HG02759 (cell line): ENCODE measurements at regions not wholly inside any gene's neighbourhood (a gene's known extent, or its start where the extent isn't known, plus 50 kb on each side); places are given as distances from the start of the nearest gene placed in this dataset.

ENCODE experiments used
- ATAC-seq: cut with Tn5 transposase; IDR thresholded peaks from one replicate; pipeline ENCODE4 v1.9.1; 2021; ENCODE audit warnings: mild to moderate bottlenecking, moderate library complexity; ENCODE audit not compliant: unreplicated experiment

DNA sequence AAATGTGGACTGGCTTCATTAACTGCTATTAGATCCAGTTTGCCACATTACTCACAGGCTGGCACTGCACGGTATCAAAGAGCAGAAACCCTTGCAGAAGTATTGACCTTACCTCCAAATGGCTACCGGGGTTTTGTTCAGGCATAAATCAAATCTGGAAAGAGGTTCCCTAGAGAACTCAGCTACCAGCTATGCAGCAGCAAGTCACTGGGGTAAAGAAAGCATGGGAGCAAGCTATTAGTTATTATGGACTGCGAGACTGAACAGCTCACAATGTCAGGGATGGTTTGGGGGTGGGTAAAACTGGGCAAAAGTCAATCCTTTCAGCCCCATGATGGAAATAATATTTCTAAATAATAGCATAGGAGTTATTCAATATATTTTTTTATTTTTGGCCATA, 128.1 kb downstream of the FANCF start:
- ATAC-seq, result no peak

DNA sequence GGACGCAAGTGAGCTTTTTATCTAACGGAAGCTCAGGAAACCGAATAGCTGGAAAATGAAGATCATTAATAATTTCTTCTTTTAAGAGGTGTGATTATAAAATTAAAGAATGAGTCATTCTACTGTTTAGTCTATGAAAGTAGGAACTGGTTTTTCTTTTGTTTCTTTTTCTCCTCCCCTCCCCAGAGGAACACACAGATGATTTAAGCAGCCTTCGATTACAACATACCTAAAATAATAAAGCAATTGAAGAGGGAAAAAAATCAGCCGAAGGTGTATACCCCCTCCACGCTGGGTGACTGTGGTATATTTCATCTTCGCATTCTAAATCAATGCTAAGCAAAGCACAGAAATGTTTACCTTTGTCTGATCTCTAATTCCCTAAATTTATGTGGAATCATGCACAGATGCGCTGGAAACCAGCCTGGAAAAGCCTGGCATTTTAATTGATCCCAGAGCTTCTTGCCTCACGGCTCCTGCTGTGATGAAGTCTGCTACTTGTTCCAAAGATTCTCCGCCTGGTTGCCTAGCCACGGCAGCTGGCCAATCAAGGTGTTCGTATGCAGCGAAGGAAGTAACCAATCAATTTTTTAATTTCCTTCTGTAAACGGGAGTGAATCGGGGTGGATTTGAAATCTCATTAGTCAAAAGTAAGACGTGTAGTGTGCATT, 133.9 kb downstream of the FANCF start:
- no peak for ATAC-seq

DNA sequence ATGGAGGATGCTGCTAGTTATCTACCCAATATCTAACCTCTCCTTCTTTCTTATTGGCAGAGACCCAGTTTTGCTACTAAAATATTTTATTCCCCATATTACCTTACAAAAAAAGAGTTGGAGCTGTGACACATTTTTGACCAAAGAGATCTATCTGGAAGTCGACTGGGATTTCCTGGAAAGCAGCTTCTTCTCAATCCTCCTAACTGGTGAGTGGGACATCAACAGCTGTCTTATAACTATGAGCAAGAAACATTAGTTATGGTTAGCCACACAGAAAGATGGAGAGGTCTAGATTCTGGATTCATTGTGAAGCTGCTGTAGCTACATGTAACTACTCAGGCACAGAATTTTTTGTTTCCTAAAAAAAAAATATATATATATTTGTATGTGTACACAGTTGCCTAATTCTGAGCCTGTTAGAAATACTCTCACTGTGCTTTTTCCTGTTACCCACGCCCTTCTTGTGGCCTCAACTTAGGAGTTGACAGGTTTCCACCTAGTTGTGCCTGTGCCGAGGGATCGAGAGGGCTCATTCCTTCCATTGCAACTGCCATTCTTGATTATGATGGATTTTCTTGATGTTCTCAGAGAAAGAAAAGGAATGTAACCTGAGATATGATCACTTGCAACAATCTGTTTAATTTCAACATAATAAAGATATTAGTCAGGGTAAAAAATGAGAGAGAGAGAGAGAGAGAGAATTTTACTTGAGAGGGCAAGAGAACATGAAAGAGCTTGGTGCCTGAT, 142.0 kb downstream of the SLC17A6 start:
- ATAC-seq, result no peak

DNA sequence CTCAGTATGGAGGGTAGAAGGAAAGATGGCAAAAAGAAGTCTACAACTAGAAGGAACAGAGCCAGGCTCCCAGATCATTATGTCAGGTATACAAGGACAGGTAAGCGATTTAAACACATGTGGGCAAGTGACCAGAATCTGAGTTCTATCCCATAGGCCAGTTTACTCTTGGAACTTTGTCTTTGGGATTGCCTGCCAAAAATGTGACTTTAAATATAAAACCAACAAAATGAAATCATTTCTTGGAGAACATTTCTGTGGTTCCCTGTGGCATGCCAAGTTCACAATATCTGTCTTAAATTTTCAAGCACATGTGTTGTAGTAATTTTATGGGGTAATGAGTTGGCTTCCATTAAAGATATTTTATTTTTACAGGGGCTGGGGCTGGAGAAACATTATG, 141.0 kb downstream of the SLC17A6 start:
- no peak for ATAC-seq

DNA sequence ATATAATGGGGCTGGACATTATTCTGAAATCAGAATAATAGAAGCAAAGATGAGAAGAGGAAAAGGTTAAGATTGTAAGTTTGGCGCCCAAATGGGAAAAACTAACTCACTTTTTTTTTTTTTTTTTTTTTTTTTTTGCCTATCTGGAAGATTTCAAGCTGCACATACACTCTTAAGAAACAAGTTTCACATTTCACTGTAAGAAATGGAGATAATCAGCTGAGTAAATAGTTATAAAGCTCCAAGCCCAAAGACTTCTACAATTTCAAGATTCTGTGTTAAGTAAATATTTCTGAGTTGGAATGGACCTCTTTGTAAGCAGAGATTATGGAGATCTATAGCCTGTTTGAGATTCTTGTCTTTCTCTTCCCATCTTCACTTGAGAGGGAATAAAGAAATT, 140.0 kb downstream of the SLC17A6 start:
- no peak for ATAC-seq

DNA sequence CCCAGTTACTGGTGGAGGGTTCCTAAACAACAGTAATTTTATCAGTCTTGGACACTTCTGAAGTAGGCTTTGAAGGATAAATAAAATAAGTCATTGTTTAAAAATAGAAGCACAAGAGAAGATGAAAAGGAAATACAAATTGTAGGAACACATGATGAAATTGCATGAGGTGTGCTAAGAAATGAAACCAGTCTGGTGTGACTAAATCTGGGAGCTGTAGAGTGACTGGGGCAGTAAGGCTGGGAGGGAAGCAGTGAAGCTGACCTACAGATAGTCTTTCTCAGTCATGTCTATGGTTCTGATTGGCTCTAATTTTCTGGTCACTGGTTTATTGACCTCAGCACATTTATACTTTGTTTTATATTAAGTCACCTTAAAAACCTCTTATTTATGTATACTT, 139.1 kb downstream of the SLC17A6 start:
- ATAC-seq, result no peak

DNA sequence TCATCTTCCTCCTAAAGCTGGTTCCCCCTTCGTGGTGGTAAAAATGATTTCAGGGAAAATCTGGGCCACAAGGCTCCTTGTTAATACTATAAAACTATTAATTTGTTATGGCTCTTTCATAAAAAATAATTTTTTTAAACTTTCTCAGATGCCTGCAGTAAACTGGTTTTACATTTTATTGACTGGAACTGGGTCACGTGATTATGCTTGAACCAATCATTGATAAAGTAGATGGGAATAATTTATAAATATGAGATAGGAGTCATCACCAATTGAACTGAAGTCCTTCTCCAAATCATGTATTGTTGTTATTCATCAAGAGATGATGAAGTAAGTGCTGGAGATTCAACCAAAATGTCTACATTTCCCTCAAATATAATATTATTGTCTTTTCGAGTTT, 138.4 kb downstream of the SLC17A6 start:
- no peak for ATAC-seq

DNA sequence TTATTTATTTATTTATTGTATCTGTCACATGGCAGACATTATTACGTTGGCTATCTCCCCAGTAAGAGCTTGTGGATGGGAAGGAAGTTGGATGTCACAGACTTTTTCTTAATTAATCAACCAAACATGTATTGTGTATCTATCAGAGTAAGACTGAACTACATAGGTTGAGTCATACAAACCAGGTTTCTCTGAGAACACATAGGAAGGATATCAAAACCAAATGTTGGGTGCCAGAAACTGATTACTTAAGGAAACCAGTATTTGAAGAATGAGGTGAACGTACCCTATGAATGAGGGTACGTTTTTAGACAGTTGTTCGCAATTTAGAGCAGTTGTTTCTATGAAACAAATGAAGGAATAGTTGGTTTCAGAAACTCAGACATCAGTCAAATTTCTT, 136.4 kb downstream of the SLC17A6 start:
- no peak for ATAC-seq

DNA sequence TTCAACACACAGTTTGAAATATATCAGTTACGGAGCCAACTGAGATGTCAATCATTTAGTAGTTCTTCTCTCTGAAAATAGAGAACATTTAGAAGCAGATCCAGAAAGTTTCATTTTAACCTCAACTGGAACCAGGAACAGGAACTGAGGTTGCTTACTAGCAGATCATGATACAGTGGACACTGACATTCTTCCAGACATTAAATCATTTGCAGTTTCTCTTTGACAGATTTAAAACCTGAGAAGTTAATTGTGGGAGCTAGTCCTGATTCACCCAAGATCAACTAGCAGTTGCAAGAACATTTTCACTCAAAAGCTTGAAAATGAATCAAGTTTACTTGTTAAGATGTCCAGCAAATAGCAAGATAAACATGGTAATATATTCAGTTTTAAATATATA, 135.4 kb downstream of the SLC17A6 start:
- no peak for ATAC-seq

DNA sequence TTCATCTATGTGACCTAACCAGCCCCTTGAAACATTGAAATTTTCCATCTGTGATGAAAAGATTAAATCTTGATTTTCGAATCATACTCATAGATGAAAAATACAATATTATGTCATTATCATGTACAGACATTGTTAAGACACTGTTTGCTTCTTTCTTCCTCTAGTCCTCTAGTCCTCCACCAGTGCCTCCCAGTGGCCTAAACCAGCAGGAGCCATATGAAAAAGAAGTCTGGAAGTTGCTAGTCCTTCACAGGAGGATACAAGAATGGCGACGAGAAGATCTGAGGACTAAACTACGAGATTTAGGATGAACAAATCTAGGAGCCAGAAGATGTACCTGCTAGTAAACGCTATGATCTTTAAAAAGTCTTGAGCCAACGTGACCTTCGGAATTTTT, 134.1 kb downstream of the SLC17A6 start:
- no peak for ATAC-seq

DNA sequence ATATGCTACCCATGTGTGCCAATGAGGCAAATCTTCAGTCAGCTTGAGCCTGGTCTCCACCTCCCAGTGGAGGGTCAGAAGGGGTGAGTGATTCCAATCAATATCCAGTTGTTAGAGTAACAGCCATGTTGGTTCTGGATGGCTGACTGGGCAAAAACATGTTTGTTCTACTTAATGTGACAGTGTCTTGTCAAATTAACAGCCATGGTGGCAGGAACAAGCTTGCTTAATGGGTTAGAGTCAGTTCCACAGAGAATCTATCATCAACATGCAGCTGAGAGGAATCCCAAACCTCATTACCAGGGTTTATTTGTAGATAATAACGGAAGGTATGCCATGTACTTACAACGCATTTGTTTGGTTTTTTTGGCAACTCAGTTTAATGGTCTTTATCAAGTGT, 133.2 kb downstream of the SLC17A6 start:
- no peak for ATAC-seq

DNA sequence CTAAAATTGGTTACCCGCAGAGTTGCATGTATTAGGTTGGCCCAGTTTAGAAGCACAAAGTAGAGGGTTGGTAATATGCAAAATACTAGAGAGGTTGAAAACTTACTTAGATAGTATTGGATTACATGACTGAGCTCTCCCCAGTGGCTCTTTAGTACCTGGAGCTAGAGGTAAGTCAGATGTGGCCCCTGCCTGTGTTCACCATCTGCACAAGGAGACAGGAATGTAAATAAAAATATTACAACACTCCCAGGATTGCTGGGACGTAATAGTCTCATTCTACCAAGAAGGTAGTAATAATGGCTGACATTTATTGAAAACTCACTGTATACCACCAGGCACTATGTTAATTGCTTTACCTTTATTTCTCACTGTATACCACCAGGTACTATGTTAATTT, 129.6 kb downstream of the SLC17A6 start:
- no peak for ATAC-seq

DNA sequence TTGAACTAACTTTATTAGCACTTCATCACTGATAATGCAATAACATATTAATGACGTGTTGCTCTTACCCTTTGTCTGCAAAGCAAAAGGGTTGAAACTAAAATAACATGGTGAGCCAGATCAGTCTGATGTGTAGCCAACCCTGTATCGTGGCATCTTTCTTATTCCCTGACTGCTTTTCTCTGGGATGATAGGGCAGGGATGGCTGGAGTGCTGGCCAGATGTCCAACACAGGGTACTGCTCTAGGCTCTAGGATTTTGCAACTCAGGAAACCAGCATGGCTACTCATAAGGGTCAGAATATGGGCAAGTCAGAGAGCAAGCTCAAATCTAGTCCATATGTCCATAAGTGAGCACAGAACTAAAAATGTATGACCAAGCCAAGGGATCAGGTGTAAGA, 129.1 kb downstream of the SLC17A6 start:
- no peak for ATAC-seq

DNA sequence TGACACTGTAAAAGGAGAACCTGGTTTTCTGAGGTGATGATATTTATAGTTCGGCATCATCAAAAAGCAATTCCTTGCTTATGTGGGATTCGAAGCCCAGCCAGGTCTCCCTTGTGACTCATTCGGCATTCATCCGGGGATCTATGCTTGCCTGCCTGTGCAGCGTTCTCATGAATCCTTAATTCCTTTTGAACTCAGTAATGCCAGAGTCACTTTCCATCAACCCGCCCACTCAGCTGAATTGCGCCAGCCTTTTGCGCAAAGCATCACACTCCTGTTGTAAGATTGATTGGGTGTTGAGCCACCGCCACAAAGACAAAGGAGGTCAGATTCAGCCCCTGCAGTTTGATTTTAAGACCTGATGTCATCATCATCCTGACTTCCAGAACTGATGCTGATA, 128.6 kb downstream of the SLC17A6 start:
- no peak for ATAC-seq

DNA sequence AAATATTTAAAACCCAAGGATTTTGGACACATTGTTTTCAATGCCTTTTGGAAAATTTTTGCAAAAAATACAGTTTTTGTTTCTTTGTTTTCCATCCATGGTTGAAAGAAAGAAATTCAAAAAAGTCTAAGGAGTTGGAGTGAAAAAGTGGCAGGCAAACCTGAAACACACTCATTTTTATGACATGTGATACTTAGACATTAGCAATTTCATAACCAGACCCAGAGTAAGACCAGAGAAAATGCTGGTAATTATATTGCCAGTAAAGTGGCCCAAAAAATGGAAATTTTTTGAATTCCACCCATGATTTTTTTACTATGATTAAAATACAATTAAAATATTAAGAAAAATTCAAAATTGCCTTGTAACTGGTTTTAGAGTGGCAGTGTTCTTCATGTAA, 128.2 kb downstream of the SLC17A6 start:
- no peak for ATAC-seq

DNA sequence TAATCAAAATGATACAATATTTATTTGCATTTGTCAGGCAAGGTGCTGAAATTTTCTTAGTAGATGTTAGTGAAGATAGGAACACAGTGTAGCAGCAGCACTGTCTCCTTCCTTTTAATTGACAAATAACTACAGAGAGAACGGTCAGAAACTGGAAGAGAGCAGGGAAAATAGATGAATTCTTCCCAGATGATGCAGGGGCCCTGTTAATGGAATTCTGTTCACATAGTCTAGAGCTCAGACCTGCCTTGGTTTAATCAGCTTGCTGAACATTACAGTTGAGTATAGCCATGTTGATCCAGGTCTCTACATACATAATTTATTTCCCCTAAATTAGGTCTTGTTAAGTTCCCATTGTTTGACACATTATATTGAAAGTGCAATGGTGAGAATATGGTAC, 127.4 kb downstream of the SLC17A6 start:
- no peak for ATAC-seq

DNA sequence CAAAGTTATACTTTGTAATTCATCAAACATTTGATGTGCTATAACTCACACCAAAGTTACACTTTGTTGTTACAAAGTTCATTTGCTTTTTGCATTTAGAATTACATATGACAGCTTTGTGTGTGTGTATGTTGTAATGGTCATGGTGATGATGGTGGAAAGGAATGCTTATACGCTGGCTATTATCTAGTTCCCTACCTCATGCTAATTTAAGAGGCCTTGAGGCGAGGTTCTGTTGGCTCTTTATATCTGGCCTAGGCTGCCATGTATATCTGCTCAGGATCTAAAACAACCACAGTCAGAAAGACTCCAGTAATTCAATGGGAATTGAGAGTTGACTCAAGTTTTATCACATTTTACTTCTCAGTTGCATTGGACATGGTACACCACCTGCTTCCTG, 123.4 kb downstream of the SLC17A6 start:
- ATAC-seq, result no peak

DNA sequence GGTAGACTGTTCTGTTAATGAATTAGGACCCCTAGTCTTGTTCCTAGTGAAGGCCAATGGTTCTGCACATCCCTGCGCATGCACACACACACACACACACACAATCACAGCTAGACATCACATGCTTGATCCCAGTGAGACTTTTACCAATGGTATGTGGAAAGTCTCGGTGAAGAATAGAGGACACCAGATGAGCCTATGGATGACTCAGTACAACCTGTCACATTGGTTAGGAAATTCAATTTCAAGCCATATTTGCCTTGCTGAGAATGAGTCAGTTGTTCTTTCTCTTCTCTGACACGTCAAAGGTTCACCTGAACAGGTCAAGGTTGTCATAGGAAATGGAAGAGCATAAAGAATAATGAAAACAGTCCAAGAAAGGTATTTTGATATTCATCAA, 122.0 kb downstream of the SLC17A6 start:
- ATAC-seq, result no peak

DNA sequence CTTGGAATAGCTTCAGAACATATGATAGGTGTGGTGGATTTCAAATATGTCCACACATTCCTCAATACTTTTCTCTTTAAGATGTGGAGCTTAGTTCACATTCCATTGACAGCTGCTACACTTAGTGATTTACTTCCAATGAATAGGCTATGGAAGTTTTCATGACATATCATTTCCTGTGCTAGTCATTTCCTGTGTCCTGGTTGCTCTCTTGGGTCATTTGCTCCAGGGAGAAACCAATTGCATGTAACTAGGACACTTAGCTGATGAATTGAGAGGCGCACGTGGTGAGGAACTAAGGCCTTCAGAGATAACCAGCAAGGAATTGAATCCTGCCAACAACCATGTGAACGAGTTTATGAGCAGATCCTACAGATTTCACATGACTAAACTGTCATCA, 120.9 kb downstream of the SLC17A6 start:
- no peak for ATAC-seq

DNA sequence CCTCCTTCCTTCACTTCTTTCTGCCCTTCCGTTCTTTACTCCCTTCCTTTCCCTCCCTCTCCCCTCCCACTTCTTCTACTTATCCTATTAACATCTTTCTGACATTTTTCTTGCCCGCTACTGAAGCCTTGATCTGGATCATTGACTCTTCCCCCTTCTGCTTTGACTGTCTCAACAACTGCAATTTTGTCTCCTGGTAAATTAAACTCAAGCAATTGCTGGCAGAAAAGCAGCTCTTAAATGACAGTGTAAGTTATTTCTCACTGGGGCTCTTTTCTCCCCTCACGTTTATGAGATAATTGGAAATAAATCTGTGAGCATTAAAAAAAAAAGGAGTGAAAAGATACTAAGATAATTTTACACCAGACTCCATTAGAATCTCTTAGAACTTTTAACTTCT, 120.0 kb downstream of the SLC17A6 start:
- no peak for ATAC-seq

DNA sequence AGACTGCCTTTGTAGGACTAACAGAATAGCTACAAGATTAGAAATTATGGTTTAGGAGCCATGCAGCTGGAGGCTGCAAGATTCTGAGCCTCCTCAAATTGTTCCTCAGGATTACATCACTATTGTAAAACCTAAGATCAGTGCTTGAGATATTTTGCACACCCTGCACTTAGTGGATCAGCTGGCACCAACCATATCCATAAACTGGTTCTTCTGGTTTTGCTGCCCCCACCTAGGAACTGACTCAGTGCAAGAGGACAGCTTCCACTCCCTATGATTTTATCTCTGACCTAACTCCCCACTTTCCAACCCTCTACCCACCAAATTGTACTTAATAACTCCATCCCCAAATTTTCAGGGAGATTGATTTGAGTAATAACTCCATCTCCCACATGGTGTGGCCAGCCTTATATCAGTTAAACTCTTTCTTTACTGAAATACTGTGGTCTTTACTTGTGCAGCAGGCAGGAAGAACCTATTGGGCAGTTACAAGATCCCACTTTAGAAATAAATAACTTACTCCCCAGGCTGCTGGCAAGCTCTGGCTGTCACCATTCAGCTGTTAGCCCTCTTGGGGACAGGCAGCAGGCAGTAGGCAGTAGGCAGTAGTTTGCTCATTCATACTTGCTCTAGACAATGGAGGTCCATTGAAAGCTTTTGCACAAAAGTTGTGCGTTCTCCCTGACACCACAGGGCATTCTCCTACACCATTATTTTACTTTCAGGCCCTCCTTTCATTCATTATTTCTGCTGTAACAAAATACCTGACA, 119.0 kb downstream of the SLC17A6 start:
- no peak for ATAC-seq

DNA sequence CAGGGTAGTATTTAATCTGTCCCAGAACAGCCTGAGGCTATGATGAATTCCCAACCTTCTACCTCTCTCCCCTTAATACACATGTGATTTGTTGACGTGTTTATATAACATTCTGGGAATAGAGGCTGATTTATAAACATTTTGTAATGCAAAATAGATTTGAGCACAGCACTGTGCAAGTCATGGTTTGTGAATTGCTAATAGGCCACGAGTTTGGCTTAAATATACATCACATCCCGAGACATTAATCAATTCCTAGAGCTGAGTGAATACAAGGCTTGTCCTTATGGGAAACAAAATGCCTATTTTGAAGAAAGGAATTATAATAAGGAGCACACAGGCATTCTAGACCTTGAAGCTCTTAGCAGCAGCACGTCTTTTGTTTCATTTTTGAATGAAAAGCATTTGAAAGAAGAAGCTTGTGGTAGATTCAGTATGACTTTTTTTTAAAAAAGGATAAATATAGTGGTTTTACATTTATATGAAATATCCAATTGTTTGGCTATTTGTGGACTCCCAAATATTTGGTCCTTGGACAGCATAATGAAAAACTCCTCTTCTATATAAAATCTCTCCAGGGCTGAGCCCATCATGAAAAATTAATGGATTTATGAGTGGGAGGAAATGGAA, 116.4 kb downstream of the SLC17A6 start:
- no peak for ATAC-seq
